ENCODE measurements at regions not wholly inside any gene's neighbourhood (a gene's known extent, or its start where the extent isn't known, plus 50 kb on each side); places are given as distances from the start of the nearest gene placed in this dataset.

DNA sequence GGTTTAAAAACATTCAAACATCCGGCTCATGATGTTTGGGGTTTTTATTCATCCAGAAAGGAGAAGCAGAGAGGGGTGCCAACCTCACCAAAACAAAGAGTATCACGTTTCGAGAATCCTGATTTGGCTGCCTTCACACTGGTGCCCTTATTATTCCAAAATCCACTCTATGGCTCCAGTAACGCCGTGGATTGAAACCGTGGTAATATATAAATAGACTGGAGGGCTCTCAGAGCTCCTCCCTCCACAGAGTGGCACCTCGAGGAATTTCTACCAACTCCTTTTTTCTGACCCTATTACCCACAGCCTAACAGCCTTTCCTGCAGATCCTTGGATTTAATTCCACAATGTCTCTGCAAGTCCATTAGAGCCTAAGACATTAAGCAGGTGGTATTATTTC lies 353.6 kb downstream of the CRPPA start:
- TF ChIP-seq, protein P1, sequence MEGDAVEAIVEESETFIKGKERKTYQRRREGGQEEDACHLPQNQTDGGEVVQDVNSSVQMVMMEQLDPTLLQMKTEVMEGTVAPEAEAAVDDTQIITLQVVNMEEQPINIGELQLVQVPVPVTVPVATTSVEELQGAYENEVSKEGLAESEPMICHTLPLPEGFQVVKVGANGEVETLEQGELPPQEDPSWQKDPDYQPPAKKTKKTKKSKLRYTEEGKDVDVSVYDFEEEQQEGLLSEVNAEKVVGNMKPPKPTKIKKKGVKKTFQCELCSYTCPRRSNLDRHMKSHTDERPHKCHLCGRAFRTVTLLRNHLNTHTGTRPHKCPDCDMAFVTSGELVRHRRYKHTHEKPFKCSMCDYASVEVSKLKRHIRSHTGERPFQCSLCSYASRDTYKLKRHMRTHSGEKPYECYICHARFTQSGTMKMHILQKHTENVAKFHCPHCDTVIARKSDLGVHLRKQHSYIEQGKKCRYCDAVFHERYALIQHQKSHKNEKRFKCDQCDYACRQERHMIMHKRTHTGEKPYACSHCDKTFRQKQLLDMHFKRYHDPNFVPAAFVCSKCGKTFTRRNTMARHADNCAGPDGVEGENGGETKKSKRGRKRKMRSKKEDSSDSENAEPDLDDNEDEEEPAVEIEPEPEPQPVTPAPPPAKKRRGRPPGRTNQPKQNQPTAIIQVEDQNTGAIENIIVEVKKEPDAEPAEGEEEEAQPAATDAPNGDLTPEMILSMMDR (IDR thresholded peaks at IDR 0.05 in 4 of 5, conservative IDR thresholded peaks at IDR 0.05 in 1 of 5) = no peak
- TF ChIP-seq POLR2A (IDR thresholded peaks at IDR 0.05) = no peak
